ENCODE measurements at regions not wholly inside any gene's neighbourhood (a gene's known extent, or its start where the extent isn't known, plus 50 kb on each side); places are given as distances from the start of the nearest gene placed in this dataset.
"Not testable (repeated sequence)": the region's sequence is repeated elsewhere in the genome, so short reads cannot be mapped to it uniquely, and the experiment has no call there.

DNA sequence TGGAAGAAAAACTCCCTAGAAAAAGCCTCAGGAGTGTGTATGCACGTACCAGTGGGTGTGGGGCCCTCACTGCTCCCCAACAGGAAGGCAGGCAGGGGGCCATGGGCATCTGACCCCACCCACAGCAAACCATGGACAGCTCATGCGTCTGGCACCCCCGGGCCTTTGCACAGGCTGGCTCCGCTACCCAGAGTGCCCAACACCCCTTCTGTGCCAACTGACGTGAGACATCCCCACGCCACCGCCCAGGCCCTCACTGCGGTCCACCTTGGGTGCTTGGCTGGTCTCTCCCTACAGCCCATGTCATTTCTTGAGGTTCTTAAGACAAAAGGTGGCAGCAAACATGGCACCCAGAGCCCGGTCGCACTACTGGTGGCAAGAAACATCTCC, 91.4 kb downstream of the NCOR2 start:
- DNase-seq (ENCODE audit: low read depth, low spot score) = no peak

DNA sequence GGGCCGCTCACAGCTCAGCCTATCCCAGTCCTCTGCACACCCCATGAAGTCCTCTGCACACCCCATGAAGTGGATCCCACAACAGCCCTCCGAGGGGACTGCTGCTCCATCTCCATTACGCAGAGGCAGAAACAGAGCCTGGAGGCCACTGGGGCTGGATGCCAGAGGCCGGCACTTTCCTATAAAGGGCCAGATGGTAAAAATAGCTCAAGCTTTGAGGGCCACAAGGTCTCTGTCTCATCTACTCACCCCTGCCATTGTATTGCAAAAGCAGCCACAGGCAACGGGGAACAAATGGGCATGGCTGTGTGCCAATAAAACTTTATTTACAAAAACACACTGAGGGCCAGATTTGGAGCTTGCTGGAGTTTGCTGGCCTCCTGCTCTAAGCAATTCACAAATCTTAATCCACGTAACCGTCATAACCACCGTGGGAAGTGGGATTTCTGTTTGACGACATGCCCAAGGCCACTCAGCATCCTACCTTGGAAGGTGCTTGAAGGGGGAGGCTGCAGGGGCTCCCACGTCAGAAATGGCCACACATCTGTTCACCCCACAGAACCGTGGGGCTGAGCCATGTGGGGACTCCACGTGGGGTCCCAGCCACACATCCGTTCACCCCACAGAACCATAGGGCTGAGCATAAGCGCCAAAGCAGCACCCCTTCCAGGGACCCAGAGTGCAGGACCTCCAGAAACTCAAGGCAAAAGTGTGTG, 92.0 kb downstream of the NCOR2 start:
- no peak for DNase-seq (ENCODE audit: low read depth, low spot score)

DNA sequence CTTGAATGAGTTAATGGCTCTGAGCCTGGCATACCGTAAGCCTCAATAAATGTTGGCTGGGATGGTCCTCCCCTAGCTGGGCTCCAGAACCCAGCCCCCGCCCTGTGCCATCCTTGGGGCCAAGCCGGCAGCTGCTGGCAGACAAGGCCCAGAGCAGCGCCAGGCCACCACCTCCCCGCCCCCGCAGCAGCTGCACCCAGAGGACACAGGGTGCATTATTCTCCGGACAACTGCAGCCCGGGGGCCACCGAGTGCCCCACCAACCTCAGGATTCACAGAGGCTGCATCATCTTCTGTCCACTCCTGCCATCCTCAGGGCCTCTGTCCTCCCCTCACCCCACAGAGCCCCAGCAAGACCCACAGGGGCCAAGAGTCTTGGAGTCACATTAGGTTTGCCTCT, 92.7 kb downstream of the NCOR2 start:
- no peak for DNase-seq (ENCODE audit: low read depth, low spot score)

DNA sequence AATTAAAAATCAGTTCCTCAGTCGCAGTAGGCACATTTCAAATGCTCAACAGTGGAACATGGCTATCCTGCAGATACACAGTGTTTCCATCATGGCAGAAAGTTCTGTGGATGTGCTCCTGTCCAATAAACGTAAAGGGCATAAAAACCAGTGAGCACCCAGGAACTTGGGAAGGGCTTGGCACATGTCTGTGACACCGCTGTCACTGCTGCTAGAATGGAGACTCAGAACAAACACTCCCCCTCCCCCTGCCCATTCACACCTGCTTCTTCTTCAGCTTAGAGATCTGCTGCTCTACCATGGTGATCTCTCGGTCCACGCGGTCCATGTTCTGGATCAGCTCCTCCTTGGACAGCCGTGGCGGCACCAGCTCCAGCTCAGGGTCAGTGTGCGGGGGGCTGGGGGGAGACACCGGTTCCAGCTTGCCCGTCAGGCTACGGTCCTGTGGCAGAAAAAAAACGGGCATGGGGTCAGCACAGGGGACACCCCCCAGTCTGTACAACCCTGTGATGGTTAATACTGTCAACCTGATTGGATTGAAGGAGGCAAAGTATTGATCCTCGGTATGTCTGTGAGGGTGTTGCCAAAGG, 94.6 kb downstream of the NCOR2 start:
- DNase-seq (ENCODE audit: low read depth, low spot score) = no peak

DNA sequence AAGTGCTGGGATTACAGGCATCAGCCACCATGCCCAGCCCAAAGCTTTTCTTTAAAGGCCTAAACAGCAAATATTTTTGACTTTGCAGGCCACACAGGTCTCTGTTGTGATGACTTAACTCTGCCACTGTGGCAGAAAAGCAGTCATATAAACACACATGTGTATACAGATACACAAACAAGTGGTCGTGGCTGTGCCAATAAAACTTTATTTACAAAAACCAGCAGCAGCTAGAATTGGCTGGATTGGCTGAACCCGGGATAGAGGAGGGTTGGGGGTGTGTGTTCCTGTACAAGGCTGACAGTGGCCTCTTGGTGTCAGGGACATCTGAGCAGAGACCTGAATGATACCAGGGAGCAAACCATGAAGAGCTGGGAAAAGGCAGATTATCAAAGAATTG, 95.6 kb downstream of the NCOR2 start:
- DNase-seq (ENCODE audit: low read depth, low spot score) = no peak

DNA sequence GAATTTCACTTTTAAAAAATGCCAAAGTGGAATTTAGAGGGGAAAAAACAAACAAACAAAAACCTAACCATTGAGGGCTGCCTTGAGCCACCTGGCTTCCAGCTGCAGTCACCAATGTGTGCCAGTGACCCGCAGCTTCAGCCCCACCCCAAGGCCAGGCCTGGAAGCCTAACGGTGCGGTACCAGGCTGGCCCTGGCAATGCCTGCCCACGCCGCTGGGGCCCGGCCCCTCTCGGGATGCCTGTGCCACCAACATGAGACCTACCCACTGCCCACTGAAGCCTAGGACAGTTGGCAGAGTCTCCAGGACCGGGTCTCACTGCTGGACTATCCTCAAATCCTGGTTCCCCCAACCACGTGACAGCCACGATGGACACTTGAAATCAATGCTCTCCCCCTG, 96.6 kb downstream of the NCOR2 start:
- no peak for DNase-seq (ENCODE audit: low read depth, low spot score)

DNA sequence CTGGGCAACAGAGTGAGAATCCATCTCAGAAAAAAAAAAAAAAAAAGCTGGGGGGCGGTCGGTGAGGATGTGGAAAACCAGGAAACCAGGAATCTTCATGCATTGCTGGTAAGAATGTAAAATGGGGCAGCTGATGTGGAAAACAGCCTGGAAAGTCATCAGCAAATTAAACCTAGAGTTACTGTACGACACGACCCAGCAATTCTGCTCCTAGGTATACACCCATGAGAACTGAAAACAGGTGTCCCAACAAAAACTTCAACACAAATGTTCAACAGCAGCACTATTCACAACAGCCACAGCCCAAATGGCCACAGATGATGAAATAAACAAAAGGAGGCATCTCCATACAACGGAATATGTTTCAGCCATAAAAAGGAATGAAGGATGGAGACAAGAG, 97.3 kb downstream of the NCOR2 start:
- DNase-seq (ENCODE audit: low read depth, low spot score) = no peak

DNA sequence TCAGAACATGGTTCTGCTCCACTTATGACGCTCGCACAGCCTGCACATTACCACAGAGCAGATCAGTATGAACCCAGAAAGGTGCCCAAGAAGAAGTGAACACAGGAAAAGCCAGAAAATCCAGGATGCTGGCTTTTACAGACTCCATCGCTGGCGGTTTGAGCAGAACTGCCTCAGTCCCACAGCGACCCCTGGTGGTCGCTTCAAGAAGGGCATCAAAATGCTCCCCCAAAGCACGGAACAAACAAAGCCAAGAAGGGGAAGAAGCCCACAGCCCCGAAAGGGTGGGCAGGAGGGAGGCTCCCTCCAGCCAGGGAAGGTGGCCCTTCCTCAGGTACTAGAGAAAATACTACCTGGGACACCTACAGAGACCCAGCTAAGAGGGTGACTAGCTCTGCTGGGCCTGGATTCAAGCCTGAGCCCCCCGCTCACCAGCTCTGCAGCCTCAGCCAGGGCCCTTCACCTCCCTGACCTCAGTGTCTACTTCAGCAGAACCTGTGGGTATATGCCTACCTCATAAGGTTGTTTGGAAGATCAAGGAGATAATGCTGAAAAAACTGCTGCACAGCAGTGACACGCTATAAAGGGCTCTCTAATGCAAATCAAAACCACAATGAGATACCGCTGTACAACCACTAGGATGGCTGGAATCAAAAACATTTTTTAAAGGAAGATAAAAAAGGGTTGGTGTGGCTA, 98.1 kb downstream of the NCOR2 start:
- DNase-seq (ENCODE audit: low read depth, low spot score) = no peak

DNA sequence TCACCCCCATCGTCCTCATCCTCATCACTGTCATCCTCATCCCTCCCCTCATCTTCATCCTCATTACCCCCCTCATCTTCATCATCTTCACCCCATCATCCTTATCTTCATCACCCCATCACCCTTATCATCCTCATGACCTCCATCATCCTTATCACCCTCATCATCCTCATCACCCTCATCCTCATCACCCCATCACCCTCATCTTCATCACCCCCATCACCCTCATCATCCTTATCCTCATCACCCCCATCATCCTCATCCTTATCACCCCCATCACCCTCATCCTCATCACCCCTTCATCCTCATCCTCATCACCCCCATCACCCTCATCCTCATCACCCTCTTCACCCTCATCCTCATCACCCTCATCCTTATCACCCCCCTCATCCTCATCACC, 99.9 kb downstream of the NCOR2 start:
- DNase-seq (ENCODE audit: low read depth, low spot score) = not testable (repeated sequence)

DNA sequence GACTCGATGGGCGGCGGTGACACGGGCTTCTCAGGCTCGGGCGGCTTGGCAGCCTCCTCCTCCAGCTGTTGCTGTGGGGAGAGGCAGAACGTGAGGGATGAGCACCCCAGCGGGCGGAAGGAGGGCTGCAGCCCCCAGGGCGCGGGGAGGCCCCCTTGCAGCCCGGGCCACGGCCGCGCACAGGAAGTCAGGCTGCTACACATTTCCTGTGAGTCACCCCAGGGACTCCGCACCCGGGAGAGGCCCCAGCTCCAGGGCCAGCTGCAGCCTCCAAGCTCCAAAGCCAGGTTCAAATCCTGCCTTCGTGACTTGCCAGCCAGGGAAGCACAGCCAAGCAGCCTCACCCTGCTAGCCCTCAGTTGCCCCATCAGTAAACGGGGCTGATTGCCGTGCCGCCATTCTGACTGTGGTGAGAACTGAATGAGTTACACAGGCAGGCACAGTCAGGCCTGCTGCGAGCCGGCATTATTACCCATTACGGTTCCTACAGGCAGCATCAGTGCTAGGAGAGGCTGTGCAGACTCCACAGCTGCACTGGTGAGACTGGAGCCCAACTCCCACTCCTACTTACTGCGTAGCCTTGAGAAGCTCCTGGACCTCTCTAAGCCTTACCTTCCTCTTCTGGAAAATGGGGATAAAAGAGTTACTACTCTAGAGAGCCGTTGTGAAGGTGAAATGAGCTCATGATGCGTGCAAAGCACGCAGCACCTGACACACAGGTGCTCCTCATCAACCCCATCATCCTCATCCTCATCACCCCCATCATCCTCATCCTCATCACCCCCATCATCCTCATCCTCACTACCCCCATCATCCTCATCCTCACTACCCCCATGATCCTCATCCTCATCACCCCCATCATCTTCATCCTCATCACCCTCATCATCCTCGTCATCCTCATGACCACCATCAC, 100.9 kb downstream of the NCOR2 start:
- no peak for DNase-seq (ENCODE audit: low read depth, low spot score)

DNA sequence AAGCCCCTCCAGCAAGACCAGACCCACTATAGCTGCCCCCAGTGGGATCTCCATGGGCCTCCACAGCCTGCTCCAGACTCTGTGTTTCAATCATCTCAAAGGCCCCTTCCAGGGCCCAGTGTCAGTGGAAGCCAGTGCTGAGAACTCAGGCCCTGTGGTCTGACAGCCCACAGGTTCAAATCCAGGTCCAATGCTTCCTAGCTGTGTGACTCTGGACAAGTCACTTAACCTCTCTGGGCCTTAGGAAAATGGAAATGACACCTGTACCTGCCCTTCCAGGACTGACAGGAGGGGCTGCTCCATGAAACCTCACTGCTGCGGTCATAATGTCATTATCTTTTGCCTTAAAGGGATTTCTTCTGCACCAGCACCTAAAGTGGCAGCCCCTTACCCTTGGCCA, 101.9 kb downstream of the NCOR2 start:
- no peak for DNase-seq (ENCODE audit: low read depth, low spot score)

DNA sequence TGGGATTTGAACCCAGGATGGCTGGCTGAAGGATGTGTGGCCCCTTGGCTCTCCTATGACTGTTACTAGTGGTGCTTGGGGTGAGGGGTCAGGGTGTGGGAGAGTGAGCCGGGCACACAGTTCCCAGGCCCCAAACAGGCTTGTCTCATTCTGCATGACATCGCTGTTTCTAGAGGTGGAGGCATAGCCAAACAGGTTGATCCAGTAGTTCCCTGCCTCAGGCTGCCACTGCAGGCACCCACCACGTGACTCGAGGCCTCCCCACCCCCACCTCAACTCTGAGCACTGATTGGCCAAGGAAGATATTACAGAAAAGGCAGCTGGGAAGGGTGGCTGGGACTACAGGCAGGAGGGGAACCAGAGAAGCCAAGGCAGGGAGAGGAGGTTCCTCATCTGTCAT, 102.6 kb downstream of the NCOR2 start:
- DNase-seq (ENCODE audit: low read depth, low spot score) = no peak

DNA sequence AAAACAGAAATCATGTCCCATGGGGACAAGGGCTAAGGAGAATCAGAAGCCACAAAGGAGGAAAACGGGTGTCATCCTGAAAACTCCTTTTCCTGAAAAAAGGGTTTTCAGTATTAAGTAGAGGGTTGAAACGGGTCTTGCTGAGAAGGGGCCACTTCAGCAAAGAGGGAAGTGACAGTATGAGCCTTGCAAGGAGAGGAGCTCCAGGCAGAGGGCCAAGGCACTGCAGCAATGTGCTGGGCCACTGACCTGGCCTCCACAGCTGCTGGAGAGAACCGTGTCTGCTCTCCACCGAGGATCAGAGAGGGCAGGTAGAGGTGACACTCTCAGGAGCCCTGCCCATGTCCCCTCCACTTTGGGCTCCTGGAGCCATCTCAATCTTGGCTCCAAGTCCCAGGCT, 103.3 kb downstream of the NCOR2 start:
- no peak for DNase-seq (ENCODE audit: low read depth, low spot score)

DNA sequence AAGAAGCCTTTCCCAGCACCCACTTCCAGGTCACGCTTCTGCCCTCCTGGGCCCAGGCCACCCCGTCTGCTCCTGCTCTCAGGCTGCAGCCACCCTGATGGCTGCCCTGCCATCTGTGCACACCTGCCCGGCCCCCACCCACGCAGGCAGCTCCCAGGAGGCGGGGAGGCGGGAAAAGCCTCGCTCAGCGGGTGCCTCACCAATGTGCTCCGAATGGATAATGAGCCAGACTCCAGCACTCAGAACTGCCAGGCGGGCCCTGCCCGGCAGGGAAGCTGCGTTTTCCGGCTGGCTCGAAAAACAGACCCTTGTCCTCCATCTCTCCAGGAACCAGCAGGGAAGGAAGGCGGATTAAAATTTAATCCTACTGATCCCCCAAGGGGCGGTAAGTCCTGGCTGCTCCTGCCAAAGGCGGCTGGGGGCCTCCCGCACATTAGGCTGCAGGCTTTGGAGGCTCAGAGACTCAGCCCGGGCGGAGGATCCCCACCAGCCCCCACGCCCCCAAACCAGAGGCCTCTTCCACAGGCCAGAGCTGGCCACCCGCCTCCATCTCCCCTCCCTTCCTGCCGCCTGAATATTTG, 104.0 kb downstream of the NCOR2 start:
- peak; percentile 33 for DNase-seq (ENCODE audit: low read depth, low spot score)

DNA sequence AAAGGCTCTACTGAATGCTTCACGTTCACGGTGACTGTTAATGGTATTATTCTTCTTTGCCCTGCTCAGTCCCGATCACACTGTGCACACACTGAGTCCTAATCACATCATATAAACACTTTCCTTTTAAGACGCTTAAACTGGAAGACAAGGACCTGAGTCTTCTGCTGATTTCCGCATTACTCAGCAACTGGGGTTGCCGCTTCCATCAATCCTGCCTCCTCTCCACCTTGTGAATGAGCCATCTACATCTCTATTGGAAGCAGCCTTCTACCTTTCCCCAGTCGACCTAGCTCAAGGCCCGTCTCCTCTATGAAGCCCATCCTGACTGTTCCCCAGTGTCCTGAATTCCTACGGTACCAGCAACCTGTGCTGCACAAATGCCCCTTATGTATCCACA, 104.7 kb downstream of the NCOR2 start:
- DNase-seq (ENCODE audit: low read depth, low spot score) = no peak

DNA sequence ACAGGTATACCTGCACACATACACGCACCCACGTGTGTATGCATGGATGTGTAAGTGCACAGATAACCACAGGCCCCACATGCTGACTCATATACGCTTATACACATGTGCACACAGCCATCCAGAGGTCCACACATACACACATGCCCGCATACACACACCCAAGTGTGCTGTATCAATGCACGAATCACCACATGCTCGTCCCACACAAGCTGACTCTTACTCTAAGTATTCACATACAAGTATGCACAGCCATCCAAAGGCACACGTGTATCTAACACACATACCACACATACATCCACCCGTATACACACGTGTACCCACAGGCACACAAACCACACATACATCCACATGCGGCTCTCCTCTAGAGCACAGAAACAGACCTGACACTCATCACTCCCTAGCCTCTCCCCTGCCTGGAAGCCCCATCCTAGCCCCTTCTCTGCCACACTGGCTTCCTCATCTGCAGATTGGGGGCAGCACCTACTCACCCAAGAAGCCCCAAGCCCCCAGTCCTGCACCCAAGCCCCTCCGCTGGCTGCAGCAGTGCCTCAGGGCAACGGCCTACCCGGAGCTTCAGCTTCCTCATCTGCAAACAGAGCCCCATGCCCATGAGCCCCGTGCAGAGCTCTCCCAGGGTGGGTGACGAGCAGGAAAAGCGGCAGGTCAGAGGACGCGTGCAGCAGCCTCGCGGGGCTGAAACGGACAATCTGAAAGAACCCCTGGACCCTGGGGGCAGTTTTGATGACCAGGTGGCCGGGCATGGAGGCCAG, 105.4 kb downstream of the NCOR2 start:
- DNase-seq (ENCODE audit: low read depth, low spot score) = no peak

DNA sequence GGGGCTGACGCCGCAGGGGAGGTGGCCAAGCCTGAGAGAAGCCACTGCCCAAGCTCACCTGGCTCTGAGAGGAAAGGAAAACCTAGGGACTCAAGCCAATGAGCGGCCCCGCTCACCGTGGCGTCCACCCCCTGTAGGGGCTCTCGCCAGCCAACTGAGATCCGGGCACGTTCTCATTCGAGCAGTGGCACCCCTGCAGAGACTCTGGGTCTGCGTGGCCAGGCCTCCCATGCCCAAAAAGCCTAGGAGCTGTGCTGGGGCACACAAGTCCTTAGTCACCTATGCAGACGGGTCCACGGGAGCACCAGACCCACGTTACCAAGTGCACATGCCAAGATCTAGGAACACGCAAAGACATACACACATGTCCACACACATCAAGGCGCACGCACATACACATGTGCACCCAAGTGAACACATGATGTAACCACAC, 106.2 kb downstream of the NCOR2 start:
- no peak for DNase-seq (ENCODE audit: low read depth, low spot score)

DNA sequence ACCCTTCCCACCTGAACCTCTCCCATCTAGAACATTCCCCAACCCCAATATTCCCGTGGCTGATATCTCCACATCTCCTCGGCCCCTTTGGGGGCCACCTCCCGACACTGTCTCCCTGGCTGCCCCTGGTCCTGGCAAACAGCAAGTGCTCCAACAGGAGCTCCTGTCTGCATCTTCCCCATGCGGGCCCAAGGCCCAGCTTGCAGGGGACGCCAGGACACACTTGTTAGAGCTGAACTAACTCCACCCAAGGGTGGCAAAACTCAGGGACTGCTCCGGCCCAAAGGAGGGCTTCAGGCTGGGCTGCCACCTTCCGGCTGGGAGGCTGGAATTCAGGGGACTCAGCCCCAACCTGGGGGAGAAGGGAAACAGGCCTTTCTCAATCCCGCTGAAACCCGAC, 106.6 kb downstream of the NCOR2 start:
- no peak for DNase-seq (ENCODE audit: low read depth, low spot score)

DNA sequence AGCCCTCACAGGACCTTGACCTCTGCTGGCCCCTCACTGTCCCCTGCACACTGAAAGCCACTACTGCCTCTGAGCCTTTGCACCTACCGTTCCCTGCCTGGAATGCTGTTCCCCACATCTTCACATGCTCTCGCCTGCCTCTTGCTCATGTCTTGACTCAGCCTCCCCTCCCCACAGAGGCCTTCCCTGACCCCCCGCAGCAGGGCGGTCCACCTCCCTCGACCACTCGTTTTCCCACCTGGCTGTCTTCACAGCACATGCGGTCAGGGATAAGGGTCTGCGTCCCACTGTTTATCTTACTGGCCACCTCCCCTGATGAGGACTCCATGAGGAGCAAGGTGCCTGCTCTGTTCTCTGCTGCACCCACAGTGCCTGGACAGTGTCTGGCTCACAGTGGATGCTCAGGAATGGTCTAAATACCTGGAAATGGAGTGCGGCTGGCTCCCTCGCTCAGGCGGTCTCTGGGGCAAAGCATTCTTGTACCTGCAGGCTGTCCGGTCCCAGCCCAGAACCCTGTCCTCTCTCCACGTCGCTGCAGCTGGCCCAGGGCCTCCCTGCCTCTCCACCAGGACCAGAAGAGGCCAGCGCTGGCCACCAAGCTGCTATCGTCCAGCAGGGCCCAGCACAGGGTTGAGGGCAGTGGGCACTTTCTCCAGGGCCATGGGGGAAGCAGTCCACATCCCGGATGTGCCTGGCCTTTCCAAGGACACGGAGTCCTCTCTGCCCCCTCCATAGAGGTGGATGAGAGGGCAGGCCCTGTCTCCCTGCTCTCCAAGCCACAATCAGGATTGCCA, 107.4 kb downstream of the NCOR2 start:
- no peak for DNase-seq (ENCODE audit: low read depth, low spot score)

All from astrocyte of the hippocampus (primary cell).